ENCODE measurements at regions not wholly inside any gene's neighbourhood (a gene's known extent, or its start where the extent isn't known, plus 50 kb on each side); places are given as distances from the start of the nearest gene placed in this dataset.
"Not testable (repeated sequence)": the region's sequence is repeated elsewhere in the genome, so short reads cannot be mapped to it uniquely, and the experiment has no call there.

DNA sequence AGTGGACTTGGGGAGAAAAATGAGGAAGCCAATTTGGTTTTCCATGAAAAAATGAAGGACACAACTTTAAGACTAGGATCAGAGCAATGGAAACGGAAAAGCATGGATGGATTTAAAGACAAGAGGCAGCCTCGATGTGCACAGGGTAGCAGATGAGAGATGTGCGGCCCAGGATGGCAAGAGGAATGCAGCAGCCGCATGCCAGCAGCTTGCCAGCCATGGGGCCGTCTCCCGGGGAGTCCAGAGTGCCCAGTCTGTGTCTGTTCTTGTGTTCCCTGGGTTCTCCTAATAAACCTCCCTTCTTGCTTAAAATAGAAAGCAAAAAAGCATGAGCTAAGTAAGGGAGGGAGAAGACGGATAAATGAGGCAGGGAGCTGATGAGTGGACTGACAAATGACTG is 68.0 kb upstream of the IQSEC1 start:
- no peak for DNase-seq (ENCODE audit: low read depth)
- TF ChIP-seq, protein P1, sequence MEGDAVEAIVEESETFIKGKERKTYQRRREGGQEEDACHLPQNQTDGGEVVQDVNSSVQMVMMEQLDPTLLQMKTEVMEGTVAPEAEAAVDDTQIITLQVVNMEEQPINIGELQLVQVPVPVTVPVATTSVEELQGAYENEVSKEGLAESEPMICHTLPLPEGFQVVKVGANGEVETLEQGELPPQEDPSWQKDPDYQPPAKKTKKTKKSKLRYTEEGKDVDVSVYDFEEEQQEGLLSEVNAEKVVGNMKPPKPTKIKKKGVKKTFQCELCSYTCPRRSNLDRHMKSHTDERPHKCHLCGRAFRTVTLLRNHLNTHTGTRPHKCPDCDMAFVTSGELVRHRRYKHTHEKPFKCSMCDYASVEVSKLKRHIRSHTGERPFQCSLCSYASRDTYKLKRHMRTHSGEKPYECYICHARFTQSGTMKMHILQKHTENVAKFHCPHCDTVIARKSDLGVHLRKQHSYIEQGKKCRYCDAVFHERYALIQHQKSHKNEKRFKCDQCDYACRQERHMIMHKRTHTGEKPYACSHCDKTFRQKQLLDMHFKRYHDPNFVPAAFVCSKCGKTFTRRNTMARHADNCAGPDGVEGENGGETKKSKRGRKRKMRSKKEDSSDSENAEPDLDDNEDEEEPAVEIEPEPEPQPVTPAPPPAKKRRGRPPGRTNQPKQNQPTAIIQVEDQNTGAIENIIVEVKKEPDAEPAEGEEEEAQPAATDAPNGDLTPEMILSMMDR (IDR thresholded peaks at IDR 0.05; ENCODE audit: insufficient read depth, low read length, poor library complexity, severe bottlenecking), result no peak
- Histone ChIP-seq H3K36me3 (ENCODE audit: control insufficient read depth, insufficient read depth, low read length) (no peaks in the 10 kb centered on the region), H3K4me3 (ENCODE audit: low read depth, low read length) (no peak overlapping the region), H3K27me3 (ENCODE audit: control insufficient read depth, insufficient read depth, low read length) (peaks cover 8% of the 10 kb centered on the region)

DNA sequence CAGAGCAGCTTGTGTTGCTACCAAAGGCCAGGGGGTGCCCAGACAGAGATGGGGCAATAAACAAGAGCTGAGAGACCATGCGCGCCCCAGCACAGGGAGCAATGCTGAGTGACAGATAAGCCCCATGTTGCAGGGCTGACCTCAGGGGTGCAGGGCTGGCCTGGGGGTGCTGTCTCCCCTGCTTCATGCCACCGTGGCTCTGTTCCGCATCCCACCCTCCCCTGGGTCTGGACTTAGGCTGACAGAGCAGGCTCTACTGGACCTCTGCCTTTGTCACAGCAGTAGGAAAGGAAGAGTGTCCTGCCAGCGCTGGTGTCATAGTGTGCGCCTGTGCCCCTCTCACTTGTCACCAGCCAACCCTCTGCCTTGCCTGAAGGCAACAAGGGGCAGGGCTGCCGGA is 67.4 kb upstream of the IQSEC1 start:
- no peak overlapping the region for H3K4me3 ChIP-seq (ENCODE audit: low read depth, low read length)
- H3K36me3 ChIP-seq (ENCODE audit: control insufficient read depth, insufficient read depth, low read length), result no peaks in the 10 kb centered on the region
- H3K27me3 ChIP-seq (ENCODE audit: control insufficient read depth, insufficient read depth, low read length), result peaks cover 8% of the 10 kb centered on the region
- TF ChIP-seq, protein P1 (IDR thresholded peaks at IDR 0.05; ENCODE audit: insufficient read depth, low read length, poor library complexity, severe bottlenecking), result no peak
- DNase-seq (ENCODE audit: low read depth), result no peak

DNA sequence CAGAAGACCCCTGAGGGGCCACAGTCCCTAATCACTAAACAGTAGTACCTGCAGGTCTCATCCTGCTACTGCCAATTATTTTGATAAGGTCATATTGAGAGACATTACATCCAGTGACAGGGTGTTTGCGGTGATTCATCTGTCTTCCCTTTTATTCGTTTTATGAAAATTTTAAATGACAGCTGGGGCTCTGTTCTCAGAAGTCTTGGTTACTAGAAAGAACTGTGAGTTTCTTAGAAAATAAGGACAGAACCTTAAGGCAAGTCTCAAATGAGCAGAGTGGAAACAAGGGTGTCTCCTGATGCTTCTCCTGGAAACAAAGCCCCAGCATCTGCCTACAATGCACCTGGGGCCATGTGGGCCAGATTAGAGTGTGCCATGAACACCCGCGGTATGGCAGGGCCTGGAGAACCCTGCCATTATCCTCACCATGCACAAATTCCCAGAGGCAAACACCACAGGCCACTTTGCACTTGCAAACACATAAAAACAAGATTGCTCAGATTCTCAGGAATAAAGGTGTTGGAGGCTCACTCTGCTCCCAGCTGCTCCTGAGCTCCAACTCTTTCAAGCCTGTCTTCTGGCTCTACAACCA is 66.3 kb upstream of the IQSEC1 start:
- TF ChIP-seq, protein P1 (IDR thresholded peaks at IDR 0.05; ENCODE audit: insufficient read depth, low read length, poor library complexity, severe bottlenecking), result no peak
- peaks cover 5% of the 10 kb centered on the region for H3K27me3 ChIP-seq (ENCODE audit: control insufficient read depth, insufficient read depth, low read length)

DNA sequence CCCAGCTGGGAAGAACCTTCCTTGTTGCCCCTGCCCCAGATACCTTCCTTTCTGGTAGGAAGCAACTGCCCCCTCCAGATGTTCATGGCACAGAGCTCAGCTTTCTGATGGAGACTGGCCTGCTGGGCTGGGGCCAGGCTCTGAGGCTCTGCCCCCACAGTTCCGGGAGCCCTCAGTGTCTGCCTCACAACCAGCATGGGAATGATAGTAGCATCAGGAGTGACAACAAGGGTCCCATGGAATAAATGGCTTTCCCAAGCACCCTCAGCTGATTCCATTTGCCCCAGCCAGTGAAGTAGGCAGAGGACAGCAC is 65.6 kb upstream of the IQSEC1 start:
- TF ChIP-seq, protein P1 (IDR thresholded peaks at IDR 0.05; ENCODE audit: insufficient read depth, low read length, poor library complexity, severe bottlenecking), result no peak
- no peak for DNase-seq (ENCODE audit: low read depth)
- Histone ChIP-seq H3K36me3 (ENCODE audit: control insufficient read depth, insufficient read depth, low read length) (no peaks in the 10 kb centered on the region), H3K4me3 (ENCODE audit: low read depth, low read length) (no peak overlapping the region), H3K27me3 (ENCODE audit: control insufficient read depth, insufficient read depth, low read length) (peaks cover 7% of the 10 kb centered on the region)

More for the DNA sequence above, 66.3 kb upstream of the IQSEC1 start:
- Histone ChIP-seq H3K36me3 (ENCODE audit: control insufficient read depth, insufficient read depth, low read length) (no peaks in the 10 kb centered on the region), H3K4me3 (ENCODE audit: low read depth, low read length) (no peak overlapping the region)
- no peak for DNase-seq (ENCODE audit: low read depth)

DNA sequence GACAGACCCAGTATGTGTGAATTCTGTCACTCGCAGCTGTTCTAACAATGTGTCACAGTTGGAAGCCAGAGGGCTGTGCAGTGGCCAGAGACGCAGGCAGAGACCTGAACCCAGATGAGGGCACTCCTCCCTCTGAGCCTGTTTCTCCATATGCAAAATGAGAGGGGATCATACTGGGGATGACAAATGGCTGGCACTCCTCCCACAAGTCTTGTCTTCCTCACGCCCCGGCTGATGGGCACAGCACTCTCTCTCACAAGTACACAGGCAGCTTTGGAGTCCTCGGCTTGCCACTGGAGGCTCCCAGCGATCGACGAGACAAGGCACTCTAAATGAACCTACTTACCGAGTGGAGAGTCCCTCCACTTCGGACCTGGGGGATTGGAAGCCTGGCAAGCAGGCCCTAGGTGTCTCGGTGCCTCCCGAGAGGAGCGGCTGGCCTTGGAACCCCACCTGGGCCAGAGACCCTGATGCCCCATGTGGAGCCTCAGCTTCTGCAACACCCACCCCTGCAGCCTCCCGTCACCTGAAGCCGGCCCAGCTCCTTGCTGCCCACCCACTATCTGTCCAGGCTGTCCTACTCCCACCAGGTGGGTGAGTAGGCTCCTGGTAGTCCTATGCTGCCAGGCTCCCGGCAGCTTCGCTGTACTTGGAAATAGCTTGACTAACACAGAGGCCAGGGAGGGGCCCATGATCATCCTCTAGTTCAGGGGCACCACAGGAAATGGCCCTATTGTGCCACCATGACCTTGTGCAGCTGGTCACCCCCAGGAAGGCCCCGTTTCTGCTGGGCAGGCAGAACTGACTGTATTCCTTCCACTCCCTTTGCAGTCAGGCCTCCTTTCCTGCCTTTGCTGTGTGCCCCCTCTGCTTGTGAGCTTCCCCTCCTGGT is 65.0 kb upstream of the IQSEC1 start:
- TF ChIP-seq, protein P1 (IDR thresholded peaks at IDR 0.05; ENCODE audit: insufficient read depth, low read length, poor library complexity, severe bottlenecking), result no peak
- Histone ChIP-seq H3K27me3 (ENCODE audit: control insufficient read depth, insufficient read depth, low read length) (peaks cover 10% of the 10 kb centered on the region), H3K36me3 (ENCODE audit: control insufficient read depth, insufficient read depth, low read length) (no peaks in the 10 kb centered on the region), H3K4me3 (ENCODE audit: low read depth, low read length) (no peak overlapping the region)
- no peak for DNase-seq (ENCODE audit: low read depth)

DNA sequence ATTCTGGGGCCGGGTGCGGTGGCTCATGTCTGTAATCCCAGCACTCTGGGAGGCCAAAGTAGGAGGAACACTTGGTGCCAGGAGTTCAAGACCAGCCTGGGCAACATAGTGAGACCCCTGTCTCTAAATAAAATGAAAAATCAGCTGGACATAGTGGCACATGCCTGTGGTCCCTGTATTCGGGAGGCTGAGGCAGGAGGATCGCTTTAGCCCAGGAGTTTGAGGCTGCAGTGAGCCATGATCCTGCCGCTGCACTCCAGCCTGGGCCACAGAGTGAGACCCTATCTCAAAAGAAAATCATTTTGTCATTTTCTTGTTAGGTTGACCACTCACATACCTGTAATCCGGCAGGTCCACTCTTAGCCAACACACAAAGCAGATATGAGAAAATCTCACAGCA is 63.6 kb upstream of the IQSEC1 start:
- H3K36me3 ChIP-seq (ENCODE audit: control insufficient read depth, insufficient read depth, low read length); DNase-seq (ENCODE audit: low read depth); H3K4me3 ChIP-seq (ENCODE audit: low read depth, low read length): not testable (repeated sequence)
- peaks cover 19% of the 10 kb centered on the region for H3K27me3 ChIP-seq (ENCODE audit: control insufficient read depth, insufficient read depth, low read length)
